Myocyte (in vitro differentiated cells): ENCODE measurements at regions not wholly inside any gene's neighbourhood (a gene's known extent, or its start where the extent isn't known, plus 50 kb on each side); places are given as distances from the start of the nearest gene placed in this dataset.
A peak's percentile ranks its signal among the peaks of the same experiment; 100 is the strongest.
"Not testable (repeated sequence)": the region's sequence is repeated elsewhere in the genome, so short reads cannot be mapped to it uniquely, and the experiment has no call there.

Experiments used
- DNase-seq: peaks from one replicate; pipeline ENCODE4 v3.0.0-alpha.2; 2012; ENCODE audit warnings: low read depth

DNA sequence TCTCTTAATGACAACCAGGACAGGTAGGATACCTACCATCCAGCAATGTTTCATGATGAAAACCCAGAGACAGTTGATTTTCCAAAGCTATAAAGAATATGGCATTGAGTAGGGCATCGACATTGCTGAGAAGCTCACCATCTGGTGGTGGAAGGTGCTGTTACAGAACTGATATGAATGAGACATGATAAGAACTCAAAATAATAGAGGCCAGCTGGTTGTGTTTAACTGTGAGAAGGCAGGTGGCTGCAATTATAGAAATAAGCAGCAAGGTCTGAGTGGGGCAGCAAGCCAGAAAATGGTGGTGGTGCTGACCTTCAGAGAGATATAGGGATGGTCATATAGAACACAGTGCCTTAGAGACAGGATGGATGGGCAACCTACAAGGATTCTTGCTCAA, 449.7 kb downstream of the BTG1 start:
- DNase-seq = no peak

DNA sequence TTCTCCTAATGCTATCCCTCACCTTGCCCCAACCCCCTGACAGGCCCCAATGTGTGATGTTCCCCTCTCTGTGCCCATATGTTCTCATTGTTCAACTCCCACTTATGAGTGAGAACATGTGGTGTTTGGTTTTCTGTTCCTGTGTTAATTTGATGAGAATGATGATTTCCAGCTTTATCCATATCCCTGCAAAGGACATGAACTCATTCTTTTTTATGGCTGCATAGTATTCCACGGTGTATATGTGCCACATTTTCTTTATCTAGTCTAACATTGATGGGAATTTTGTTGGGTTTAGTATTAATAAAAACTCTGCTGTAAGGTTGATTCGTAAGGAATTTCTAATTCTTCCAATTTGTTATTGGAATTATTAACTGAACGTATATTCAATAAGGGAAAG, 450.2 kb downstream of the BTG1 start:
- not testable (repeated sequence) for DNase-seq

DNA sequence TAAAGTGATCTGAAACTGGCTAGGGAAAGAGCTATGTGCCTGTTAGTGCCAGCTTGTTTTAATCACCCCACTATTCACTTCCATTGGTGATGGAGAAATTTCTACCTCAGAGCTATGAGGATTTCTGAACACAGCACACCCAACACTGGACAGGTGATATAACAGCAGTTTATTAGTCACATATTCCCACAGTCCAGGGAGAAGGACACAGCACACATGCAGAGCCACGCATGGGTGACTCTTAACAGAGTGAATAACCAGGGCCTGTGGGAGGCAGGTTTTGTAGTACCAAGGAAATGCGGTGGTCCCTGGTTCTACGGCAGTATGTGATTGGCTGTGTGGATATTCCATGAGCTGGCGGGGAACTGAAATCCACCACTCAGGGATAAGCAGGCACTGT, 455.1 kb downstream of the BTG1 start:
- DNase-seq = no peak

DNA sequence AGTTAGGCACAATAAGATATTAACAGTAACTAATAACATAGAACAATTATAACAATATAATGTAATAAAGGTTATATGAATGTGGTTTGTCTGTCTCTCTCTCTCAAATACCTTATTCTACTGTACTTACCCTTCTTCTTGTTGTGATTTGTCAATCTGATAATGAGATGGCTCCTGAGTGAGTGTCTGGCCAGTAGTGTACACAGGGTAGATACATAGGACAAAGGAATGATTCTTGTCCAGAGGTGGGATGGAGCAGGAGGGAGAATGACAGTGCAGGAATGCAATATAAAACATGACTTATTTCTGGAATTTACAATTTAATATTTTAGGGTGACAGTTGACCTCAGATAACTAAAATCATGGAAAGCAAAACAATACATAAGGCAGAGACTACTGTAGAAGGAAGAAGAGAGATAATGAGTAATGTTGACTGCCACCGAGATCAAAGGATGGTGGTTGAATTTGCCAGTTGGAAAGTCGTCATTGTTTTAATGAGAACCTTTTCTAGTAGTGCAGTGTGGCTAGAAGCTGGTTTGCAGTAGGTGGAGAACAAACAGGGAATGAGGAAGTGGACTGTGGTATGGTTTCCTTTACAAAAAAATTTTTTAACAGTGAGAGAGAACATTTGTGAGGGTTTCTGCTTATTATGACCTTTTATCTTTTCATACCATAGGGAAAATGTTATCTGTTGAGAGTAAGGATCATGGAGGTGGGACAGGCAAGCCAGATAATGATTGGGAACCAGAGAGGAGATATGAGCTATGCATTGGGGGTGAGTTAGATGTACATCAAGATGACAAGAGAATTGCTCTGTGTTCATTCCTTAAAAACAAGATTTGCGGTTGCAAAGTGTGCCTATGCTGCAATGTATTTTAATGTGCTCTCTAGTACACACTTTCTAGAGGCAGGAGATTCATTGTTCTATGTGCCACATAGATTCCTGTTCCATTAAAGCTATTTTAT, 458.3 kb downstream of the BTG1 start:
- no peak for DNase-seq

DNA sequence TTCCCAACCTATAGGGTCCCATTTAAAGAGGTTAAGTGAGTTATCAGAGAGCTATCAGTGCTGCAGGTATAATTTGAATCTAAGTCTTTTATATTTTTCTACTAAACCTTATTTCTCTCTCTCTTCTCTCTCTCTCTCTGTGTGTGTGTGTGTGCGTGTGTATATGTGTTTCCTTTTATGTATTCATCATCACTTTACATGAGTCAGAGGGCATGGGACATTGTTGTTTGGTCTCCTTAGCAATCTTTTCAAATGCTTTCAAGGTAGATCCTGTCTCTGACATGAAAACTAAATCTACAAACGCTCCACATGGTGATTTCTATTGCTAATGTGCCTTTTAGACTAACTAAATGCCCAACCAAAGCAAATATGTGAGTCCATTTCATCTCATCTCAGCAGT, 459.7 kb downstream of the BTG1 start:
- DNase-seq = no peak

DNA sequence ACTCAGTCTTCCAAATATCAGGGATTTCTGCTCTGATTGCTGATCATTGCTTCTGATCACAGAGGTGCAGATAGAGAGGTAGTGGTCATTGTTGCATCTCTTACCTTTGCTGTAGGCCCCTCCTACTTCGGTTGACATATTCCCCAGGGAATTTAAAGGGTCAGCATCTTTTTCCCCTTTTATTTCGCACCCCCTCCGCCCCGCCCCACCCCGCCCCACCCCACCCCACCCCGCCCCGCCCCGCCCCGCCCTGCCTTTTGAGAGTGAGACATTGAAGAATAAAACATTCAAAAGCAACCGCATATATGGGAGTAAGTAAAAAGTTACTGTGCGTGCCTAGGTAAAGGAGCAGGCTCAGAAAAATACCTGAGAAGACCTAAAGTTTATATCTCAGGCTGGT, 463.9 kb downstream of the BTG1 start:
- DNase-seq = no peak

DNA sequence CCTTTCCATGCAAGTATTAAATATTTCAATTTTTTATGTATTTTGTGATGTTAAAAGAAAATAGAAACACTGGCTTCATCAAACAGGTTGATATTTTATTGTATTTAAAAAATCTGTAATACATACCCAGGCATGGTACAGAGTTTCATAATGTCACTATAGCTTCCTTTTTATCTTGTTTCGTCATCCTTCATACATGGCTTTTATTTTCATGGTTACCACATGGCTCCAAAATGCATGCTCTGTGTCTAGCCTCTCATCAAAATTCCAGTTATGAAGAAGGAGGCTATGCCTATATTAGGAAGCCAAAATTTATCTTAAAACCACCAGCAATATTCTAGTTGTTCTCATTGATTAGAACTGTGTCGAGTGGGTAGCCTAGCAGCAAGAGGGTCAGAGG, 464.8 kb downstream of the BTG1 start:
- DNase-seq = no peak

DNA sequence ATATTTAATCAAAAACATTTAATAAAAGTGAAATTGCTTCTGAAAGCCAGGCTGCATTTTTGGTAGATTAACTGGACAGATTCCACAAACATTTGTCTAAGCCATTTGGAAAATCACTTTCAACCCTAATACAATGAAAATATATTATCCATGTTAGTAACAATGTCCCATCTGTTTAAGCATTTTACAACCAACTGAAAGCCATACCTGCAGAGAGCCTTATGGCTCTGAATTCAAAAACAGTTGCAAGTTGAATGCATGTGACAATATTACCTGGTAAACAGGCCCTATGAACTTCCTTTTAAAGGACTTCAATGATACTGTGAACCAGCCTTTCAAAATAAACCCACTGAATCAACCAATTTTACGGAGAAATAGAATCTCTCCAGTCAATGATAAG, 468.1 kb downstream of the BTG1 start:
- no peak for DNase-seq

DNA sequence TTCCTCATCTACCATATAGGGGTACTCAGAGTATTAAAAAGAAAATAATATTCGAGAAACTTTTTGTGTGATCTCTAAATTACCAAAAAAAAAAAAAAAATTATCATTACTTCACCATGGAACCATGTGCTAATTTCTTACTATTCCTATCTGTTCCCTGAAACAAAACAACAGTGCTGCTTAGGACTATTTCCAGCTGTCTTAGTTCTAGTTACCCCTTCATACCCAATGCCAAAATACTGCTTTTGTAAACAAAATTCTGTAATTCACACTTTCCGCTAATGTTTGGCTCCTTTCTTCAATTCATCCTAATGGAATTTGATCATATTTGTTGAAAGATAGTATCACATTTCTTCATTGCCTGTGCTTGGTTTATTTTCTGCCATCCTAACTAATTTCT, 470.2 kb downstream of the BTG1 start:
- no peak for DNase-seq

DNA sequence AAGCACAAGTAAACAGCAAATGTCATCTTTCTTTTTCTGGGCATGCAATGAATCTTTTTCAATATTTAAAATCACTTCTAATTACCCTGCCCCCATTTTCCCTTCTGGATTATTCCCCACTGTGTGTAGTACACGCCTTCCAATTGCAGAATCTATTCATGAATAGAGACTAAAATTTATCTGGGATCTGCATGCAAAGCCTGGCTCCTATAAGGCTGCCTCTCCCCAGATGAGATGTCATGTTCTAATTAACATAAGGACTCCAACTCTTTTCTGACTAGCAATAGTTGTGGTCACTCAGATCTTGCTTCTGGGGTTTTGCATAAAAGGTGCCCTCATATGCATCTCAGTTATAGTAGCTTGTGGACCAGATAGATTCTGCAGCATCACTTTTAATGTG, 473.5 kb downstream of the BTG1 start:
- DNase-seq = no peak

DNA sequence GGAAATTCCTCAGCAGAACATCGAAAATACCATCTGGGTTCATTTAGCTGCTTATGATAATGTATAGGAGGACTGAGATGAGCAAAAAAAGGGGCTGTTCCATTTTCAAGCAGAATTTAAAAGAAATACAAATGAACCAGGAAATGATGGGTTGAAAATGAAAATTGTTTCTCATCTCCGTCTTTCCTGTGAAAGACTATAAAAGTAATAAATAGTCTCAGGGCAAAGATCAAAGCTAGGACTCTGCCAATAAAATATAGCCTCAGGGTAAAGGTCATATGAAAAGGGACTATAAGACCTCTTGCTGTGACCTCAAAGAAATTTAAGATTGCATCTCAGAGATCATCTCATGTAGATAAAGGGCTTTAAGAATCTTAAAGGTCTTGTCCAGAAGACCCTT, 478.0 kb downstream of the BTG1 start:
- DNase-seq = no peak

DNA sequence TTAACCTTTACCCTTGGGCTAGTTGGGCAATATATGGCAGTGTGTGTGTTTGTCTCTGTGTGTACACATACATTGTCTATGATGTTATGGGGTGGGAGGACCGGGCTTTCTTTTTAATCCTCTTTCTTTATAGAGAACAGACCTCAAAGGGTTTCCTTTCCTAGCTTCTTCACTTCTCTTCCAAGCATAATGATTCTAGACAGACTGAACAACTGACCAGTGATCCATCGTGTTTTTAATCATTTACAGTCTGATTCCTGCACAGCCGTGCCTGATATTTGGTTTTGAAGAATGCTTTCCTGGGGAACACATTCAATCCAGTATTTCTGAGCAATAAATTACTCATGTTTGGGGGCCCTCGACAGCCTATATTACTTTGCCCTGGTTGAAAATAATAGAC, 481.1 kb upstream of the DCN start:
- DNase-seq = no peak

DNA sequence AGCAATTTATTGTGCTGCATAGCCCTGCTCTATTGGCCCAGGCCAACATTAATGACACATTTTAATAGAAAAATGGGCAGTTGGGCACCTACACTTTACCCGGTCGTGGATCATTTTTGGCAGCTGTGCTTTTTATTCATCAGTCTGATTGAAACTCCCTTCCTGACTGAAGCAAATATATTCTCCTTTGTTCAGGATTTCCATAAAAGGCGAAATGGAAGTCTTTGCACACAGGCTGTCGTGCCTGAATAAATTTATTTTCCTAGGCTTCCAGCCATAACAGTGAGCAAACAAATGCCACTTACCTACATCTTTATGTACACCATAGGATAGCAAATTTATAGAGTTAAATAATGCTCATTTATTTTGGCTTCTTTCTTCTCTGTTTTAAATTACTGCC, 480.7 kb upstream of the DCN start:
- DNase-seq = no peak

DNA sequence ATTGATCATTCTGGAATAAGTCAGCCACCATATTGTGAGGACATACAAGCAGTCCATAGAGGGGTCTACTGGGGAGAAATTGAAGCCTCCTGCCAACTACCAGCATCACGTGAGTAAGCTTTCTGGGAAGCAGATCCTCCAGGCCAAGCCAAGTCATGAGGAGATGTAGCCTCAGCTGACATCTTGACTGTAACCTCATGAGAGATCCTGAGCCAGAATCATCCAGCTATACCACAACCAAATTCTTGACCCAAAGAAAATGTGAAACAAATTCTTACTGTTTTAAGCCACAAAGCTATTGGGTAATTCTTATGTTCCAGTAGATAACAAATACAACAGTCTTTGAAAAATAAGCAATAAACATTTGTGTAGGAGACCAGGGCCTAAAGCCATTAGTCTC, 479.4 kb upstream of the DCN start:
- peak; percentile 19 for DNase-seq

DNA sequence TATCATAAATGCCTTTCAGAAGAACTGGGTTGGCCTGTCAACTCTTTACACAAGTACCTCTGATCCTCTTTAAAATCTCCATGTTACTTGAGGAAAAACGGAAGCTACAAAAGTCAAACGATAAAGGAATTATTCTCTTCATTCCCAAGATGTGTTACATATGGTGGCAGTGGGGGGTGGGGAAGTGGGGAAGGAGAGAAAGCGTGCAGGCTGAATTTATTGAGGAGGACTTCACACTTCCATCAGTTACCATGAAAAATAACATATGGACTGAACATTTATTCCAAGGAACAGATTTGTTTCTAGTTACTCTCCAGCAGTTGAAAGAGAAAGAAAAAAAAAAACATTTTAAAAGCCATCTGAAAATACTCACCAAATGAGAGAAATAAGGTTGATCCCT, 474.4 kb upstream of the DCN start:
- DNase-seq = no peak

DNA sequence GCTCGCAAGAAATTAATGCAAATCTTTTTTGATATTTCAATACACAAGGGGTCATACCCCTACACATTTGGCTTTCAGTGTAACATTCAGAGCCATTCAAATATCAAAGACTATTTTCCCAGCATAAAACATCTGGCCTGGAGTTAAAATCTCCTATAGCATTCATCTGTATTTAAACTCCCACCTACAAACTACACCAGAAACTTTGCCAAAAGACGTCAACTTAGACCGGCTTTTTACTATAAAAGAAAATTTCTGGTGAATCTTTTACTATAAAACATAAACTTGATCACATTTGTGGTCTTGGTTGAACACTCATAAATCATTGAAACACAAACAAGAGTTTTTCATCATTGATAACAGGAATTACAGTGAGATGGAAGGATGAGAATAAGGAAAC, 473.3 kb upstream of the DCN start:
- DNase-seq = no peak

DNA sequence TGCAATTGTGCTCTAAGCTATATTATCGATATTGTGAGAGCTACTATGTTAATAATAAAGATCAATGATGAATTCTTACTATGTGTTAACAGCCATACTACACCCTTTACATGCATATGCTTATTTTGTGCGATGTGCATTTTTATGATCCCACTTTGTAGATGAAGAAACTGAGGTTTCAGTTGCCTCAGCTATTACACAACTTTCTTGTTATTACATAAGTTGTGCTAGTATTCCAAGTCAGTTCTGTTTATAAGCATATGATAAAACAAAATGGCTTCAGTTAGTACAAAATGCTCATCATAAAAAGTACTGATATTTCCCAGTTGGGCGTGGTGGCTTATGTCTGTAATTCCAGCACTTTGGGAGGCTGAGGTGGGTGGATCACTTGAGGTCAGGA, 471.5 kb upstream of the DCN start:
- DNase-seq = no peak

DNA sequence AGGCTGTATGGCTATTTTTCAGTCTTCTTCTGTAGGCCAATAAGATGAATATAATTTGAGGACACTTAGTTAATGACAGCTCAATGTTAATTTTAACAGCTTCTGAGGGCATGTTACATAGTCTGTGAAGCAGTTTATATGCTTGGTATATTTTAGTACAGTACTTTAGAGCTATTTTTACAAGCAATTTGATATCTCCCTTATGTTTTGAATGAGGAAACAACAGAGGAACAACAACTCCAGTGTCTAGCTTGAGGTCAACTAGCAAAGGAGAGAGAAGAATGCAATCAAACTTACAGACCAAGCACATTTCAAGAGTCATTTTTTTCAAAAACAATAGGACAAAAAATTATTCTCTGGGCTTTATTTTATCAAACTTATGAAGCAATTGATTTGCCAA, 469.1 kb upstream of the DCN start:
- peak; percentile 20 for DNase-seq

DNA sequence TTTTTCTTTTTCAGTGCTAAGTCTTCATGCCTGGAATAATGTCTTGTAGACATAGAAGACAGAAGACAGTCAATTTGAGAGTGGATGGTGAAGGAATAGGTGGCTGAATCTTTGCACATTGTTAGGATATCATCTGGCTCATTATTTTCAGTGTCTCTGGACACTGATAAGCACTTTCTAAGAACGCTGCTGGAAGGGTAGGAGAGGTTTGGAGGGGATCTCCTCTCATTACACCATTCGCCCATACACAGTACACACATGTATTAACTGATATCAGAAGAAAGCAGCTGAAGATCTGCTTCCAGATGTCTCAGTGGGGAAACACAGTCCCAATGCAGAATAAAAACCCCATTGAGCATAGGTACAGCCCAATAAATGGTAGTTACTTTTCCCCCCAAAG, 461.1 kb upstream of the DCN start:
- DNase-seq = no peak

DNA sequence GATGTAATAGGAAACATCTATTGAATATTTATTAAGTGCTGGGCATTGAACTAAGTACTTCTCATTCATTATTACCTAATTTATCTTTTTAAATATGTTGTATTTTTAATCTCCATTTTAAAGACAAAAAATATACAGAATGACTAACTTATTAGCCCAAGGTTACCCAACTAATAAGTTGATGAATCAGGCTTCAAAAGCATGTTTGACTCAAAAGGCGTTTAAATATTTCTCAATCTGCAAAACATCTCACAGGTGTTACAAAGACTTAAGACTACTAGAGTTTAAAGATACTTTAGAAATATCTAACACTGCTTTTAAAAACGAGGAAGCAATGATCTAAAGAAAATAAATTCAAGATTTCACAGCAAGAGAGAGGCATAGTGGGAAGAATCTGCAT, 457.4 kb upstream of the DCN start:
- DNase-seq = no peak

DNA sequence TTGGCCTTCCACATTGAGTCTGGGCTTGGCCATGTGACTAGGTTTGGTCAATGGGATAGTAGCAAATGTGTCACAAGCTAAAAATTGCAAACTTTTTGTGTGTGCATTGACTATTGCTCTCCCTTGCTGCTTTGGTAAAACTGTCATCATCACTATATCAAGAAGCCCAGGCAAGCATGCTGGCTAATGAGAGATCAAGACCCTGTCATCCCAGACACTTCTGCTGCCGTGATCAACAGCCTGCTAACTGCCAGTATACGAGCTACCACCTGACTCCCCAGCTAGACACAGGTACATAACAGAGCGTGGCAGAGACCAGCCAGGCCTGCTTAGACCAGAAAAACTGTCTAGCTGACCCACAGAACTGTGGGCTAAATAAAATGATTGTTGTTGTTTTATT, 456.7 kb upstream of the DCN start:
- no peak for DNase-seq

DNA sequence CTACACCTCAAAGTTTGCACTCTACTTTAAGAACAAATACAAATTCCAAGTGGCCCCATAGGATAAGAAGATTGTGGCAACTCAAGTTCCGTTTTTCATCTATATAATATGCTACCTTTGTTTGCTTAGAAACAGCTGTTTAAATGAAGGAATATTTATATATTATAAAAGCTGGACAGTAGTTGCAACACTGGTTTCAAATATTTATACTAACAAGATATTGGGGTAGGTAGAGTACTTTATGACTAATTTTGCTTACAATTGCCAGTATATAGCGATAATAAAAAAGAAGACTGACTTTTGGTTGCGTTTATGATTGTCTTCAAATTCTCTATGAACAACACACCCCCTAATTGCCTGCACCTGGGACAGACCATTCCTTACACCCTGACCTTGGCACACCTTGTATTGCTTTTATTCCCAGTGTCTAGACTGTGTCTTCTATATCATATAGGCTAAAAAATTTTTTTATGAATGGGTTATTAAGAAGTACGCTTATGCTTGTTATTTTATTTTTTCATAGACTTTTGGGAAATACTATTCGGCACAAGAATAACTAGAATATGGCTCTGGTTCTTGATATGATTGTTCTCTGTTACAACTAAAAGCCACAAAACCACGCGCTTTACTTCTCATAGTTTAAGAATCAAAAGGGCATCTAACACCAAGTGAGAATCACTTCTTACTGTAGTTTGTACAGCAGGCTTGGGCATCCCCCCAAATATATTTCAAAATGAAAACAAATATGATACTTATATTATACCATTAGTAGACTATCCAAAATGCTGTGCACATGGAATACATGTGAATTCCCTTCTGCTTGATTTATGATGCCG, 455.4 kb upstream of the DCN start:
- DNase-seq = no peak

DNA sequence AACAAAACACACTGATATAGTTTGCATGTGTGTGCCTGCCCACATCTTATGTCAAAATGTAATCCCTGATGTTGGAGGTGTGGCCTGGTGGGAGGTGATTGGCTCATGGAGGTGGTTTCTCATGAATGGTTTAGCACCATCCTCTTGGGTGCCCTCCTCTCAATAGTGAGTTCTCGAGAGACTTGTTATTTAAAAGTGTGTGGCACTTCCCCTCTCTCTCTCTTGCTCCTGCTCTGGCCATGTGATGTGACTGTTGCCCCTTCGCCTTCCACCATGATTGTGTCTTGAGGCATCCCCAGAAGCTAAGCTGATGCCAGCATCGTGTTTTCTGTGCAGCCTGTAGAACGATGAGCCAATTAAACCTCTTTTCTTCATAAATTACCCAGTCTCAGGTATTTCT, 454.1 kb upstream of the DCN start:
- no peak for DNase-seq
